ENCODE measurements at regions not wholly inside any gene's neighbourhood (a gene's known extent, or its start where the extent isn't known, plus 50 kb on each side); places are given as distances from the start of the nearest gene placed in this dataset.
"Not testable (repeated sequence)": the region's sequence is repeated elsewhere in the genome, so short reads cannot be mapped to it uniquely, and the experiment has no call there.

- DNase-seq, result not testable (repeated sequence)
Measured at GRCh38 chr6:140783504-140783903, 1349.2 kb upstream of the GJE1 start.

- DNase-seq, result no peak
Measured at GRCh38 chr6:140782941-140783340, 1349.8 kb upstream of the GJE1 start.

GRCh38 chr6:140779991-140780596 is 1352.6 kb upstream of the GJE1 start:
- no peak for DNase-seq

- DNase-seq, result no peak
Measured at GRCh38 chr6:140779341-140779740, 1353.4 kb upstream of the GJE1 start.

GRCh38 chr6:140777780-140778179 is 1354.9 kb upstream of the GJE1 start:
- DNase-seq, result no peak

- DNase-seq, result no peak
Measured at GRCh38 chr6:140775061-140775460, 1357.7 kb upstream of the GJE1 start.

- no peak for DNase-seq
Measured at GRCh38 chr6:140774080-140774505, 1358.6 kb upstream of the GJE1 start.

- no peak for DNase-seq
Measured at GRCh38 chr6:140773276-140773675, 1359.4 kb upstream of the GJE1 start.

GRCh38 chr6:140772576-140772975 is 1360.1 kb upstream of the GJE1 start:
- no peak for DNase-seq

- no peak for DNase-seq
Measured at GRCh38 chr6:140768133-140768532, 1364.6 kb upstream of the GJE1 start.

GRCh38 chr6:140766999-140767398 is 1365.7 kb upstream of the GJE1 start:
- DNase-seq, result no peak

- no peak for DNase-seq
Measured at GRCh38 chr6:140758169-140758877, 1374.4 kb upstream of the GJE1 start.

GRCh38 chr6:140752234-140752633 is 1377.8 kb upstream of the CITED2 start:
- no peak for DNase-seq

GRCh38 chr6:140747114-140747513 is 1372.7 kb upstream of the CITED2 start:
- DNase-seq, result no peak

- DNase-seq, result no peak
Measured at GRCh38 chr6:140744659-140745320, 1370.3 kb upstream of the CITED2 start.

- DNase-seq, result no peak
Measured at GRCh38 chr6:140736231-140736630, 1361.8 kb upstream of the CITED2 start.

- no peak for DNase-seq
Measured at GRCh38 chr6:140732991-140733390, 1358.5 kb upstream of the CITED2 start.

GRCh38 chr6:140732155-140732554 is 1357.7 kb upstream of the CITED2 start:
- no peak for DNase-seq

GRCh38 chr6:140731741-140732140 is 1357.3 kb upstream of the CITED2 start:
- no peak for DNase-seq

- no peak for DNase-seq
Measured at GRCh38 chr6:140729521-140729920, 1355.1 kb upstream of the CITED2 start.

GRCh38 chr6:140718021-140718420 is 1343.6 kb upstream of the CITED2 start:
- DNase-seq, result no peak

- no peak for DNase-seq
Measured at GRCh38 chr6:140713495-140713894, 1339.0 kb upstream of the CITED2 start.

- no peak for DNase-seq
Measured at GRCh38 chr6:140711019-140711613, 1336.7 kb upstream of the CITED2 start.

GRCh38 chr6:140708441-140708840 is 1334.0 kb upstream of the CITED2 start:
- no peak for DNase-seq

All from activated T-cell treated with anti-CD3 and anti-CD28 coated beads, Interleukin-2, amount 50 U/mL, for 48 hours (primary cell).